ENCODE measurements at regions not wholly inside any gene's neighbourhood (a gene's known extent, or its start where the extent isn't known, plus 50 kb on each side); places are given as distances from the start of the nearest gene placed in this dataset.

DNA sequence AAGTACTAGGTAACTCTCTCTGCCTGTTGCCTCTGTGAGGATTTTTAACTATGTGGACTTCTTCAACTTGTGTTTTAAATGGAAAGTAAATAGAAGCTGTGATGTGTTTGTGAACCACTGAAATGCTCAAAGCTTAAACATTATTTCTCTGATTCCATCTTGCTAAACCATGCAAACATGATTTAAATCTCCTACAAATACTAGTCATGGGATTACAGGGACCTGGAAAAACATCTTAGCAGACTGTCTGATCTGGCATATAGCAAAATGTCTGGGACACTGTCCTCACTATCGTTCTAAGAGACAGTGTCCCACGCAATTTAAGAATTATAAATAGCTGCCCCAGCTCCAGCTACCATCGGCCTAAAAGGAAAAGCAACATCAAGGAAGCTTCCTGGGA is 914.5 kb upstream of the FAT3 start:
- Mint-ChIP-seq H3K9me3 (ENCODE audit: insufficient read depth) (peaks cover 9% of the 10 kb centered on the region), H3K4me1 (no peaks in the 10 kb centered on the region), H3K4me3 (no peak overlapping the region), H3K27me3 (no peaks in the 10 kb centered on the region), H3K27ac (no peak overlapping the region)
- no peak overlapping the region for H3K4me2 ChIP-seq (replicated peaks; ENCODE audit: low read depth, low read length, poor library complexity, severe bottlenecking)
- ChIA-PET CTCF (no interaction called here), POLR2A (no interaction called here)
- WGBS (ENCODE audit: insufficient coverage): 100% methylated on average over 1 of the region's 3 CpGs
- intact Hi-C loops (cut with micrococcal nuclease): no loop called here
- no peaks in the 10 kb centered on the region for H3K9me3 ChIP-seq (ENCODE audit: control extremely low read depth in 1 of 3, control insufficient read depth in 2 of 3, insufficient read depth in 1 of 3, low read length in 2 of 3)
- H3K36me3 ChIP-seq (replicated peaks in 1 of 2; ENCODE audit: control extremely low read depth in 1 of 2, control insufficient read depth in 1 of 2, extremely low read depth in 1 of 2, insufficient read depth in 2 of 2, low read length in 1 of 2): no peaks in the 10 kb centered on the region
- TF ChIP-seq EZH2 (IDR thresholded peaks at IDR 0.05; ENCODE audit: borderline replicate concordance, insufficient read depth, low read depth, low read length, poor library complexity, severe bottlenecking): no peak
- DNase-seq (no peak), ATAC-seq (ENCODE audit: low read depth) (no peak)
- no peak overlapping the region for H2AFZ ChIP-seq (ENCODE audit: insufficient read depth, low read depth, low read length, poor library complexity, severe bottlenecking)
- H3K4me3 ChIP-seq (ENCODE audit: control extremely low read depth in 1 of 5, extremely low read depth in 1 of 5, insufficient read depth in 1 of 5, low read depth in 2 of 5, low read length in 4 of 5): no peak overlapping the region
- no peaks in the 10 kb centered on the region for H3K4me1 ChIP-seq (ENCODE audit: control insufficient read depth in 2 of 2, insufficient read depth in 2 of 2, low read length in 2 of 2)
- no peak overlapping the region for H3K27ac ChIP-seq (ENCODE audit: low read length in 2 of 2)
- no peak overlapping the region for H3K9ac ChIP-seq (ENCODE audit: low read length)
- H3K79me2 ChIP-seq (ENCODE audit: control insufficient read depth, insufficient read depth, low read length): no peaks in the 10 kb centered on the region
- H4K20me1 ChIP-seq (ENCODE audit: control insufficient read depth, insufficient read depth, low read length, poor library complexity, severe bottlenecking): no peaks in the 10 kb centered on the region
- H3K27me3 ChIP-seq (replicated peaks in 1 of 4; ENCODE audit: control extremely low read depth in 1 of 4, control insufficient read depth in 3 of 4, insufficient read depth in 4 of 4, low read length in 3 of 4): no peaks in the 10 kb centered on the region

DNA sequence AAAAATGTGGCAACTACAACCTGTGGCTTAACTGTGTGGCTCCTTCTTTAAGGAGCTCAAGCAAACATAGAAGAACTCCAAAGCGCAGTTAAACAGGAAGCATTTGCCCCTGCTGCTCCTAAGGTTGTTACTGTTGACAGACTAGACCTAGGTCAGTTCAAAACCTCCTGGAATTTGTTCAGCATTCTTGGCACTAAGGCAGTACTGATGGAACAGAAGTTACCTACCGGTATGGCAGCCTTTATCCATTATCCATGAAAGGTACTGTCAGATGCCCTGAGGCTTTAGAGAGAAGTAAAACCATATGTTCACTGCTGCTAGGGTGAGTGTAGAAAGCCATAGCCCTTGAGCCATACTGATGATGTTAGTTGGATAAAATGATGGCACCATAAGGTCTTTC is 916.5 kb upstream of the FAT3 start:
- H3K9me3 ChIP-seq (ENCODE audit: control extremely low read depth in 1 of 3, control insufficient read depth in 2 of 3, insufficient read depth in 1 of 3, low read length in 2 of 3): no peaks in the 10 kb centered on the region
- Mint-ChIP-seq H3K27ac (no peak overlapping the region), H3K4me1 (no peaks in the 10 kb centered on the region), H3K27me3 (no peaks in the 10 kb centered on the region), H3K4me3 (no peak overlapping the region), H3K9me3 (ENCODE audit: insufficient read depth) (peaks cover 9% of the 10 kb centered on the region)
- H3K4me3 ChIP-seq (ENCODE audit: control extremely low read depth in 1 of 5, extremely low read depth in 1 of 5, insufficient read depth in 1 of 5, low read depth in 2 of 5, low read length in 4 of 5): no peak overlapping the region
- intact Hi-C loops (cut with micrococcal nuclease): no loop called here
- CTCF ChIA-PET: no interaction called here
- H3K79me2 ChIP-seq (ENCODE audit: control insufficient read depth, insufficient read depth, low read length): no peaks in the 10 kb centered on the region
- no peak overlapping the region for H3K9ac ChIP-seq (ENCODE audit: low read length)
- no peaks in the 10 kb centered on the region for H3K36me3 ChIP-seq (replicated peaks in 1 of 2; ENCODE audit: control extremely low read depth in 1 of 2, control insufficient read depth in 1 of 2, extremely low read depth in 1 of 2, insufficient read depth in 2 of 2, low read length in 1 of 2)
- TF ChIP-seq EZH2 (IDR thresholded peaks at IDR 0.05; ENCODE audit: borderline replicate concordance, insufficient read depth, low read depth, low read length, poor library complexity, severe bottlenecking): no peak
- TF ChIP-seq, protein P1, sequence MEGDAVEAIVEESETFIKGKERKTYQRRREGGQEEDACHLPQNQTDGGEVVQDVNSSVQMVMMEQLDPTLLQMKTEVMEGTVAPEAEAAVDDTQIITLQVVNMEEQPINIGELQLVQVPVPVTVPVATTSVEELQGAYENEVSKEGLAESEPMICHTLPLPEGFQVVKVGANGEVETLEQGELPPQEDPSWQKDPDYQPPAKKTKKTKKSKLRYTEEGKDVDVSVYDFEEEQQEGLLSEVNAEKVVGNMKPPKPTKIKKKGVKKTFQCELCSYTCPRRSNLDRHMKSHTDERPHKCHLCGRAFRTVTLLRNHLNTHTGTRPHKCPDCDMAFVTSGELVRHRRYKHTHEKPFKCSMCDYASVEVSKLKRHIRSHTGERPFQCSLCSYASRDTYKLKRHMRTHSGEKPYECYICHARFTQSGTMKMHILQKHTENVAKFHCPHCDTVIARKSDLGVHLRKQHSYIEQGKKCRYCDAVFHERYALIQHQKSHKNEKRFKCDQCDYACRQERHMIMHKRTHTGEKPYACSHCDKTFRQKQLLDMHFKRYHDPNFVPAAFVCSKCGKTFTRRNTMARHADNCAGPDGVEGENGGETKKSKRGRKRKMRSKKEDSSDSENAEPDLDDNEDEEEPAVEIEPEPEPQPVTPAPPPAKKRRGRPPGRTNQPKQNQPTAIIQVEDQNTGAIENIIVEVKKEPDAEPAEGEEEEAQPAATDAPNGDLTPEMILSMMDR (IDR thresholded peaks at IDR 0.05): no peak
- H3K4me2 ChIP-seq (replicated peaks; ENCODE audit: low read depth, low read length, poor library complexity, severe bottlenecking): no peak overlapping the region
- no peaks in the 10 kb centered on the region for H4K20me1 ChIP-seq (ENCODE audit: control insufficient read depth, insufficient read depth, low read length, poor library complexity, severe bottlenecking)
- WGBS (ENCODE audit: insufficient coverage): 100% methylated on average over 2 of the region's 2 CpGs
- no peaks in the 10 kb centered on the region for H3K27me3 ChIP-seq (replicated peaks in 1 of 4; ENCODE audit: control extremely low read depth in 1 of 4, control insufficient read depth in 3 of 4, insufficient read depth in 4 of 4, low read length in 3 of 4)
- no peak overlapping the region for H2AFZ ChIP-seq (ENCODE audit: insufficient read depth, low read depth, low read length, poor library complexity, severe bottlenecking)
- DNase-seq (no peak), ATAC-seq (ENCODE audit: low read depth) (no peak)
- H3K4me1 ChIP-seq (ENCODE audit: control insufficient read depth in 2 of 2, insufficient read depth in 2 of 2, low read length in 2 of 2): no peaks in the 10 kb centered on the region
- POLR2A ChIA-PET: no interaction called here
- H3K27ac ChIP-seq (ENCODE audit: low read length in 2 of 2): no peak overlapping the region
